Upper lobe of left lung (tissue), 4 donors: ENCODE measurements at regions not wholly inside any gene's neighbourhood (a gene's known extent, or its start where the extent isn't known, plus 50 kb on each side); places are given as distances from the start of the nearest gene placed in this dataset.

Source experiments
- CTCF ChIP-seq, 6 experiments: fragments of 450-650 bp in 4 of 6; fragments of 200-600 bp in 2 of 6; sonication (generic) in 2 of 6; IDR thresholded peaks; one replicate each; pipeline ENCODE4 v1.5.1; 2016 to 2019; ENCODE audit warnings: antibody characterized with exemption in 6 of 6
- EP300 ChIP-seq, 4 donors: sonication (generic); formaldehyde crosslinking; IDR thresholded peaks; one replicate each; pipeline ENCODE4 v1.5.1; 2017; ENCODE audit warnings: antibody characterized with exemption in 4 of 4, control low read depth in 2 of 4

DNA sequence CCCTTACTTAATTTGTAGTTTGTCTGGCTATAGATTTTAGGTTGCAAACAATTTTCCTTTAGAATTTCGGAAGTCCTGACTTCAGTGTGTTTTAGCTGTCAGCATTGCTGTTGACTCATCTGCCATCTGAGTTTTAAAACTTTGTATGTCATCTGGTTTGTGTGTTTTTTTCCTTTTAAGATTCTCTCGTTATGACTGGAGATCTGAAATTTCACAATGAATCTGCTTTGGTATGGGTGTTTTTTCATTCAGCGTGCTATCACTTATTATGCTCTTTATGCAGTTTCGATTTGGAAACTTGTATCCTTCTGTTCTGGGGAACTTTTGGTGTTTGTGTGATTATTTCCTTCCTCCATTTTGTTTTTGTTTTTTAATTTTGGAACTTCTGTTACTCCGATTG lies 53.7 kb upstream of the ZNF280D start:
- no peak for TF ChIP-seq CTCF (IDR thresholded peaks at IDR 0.05)
- no peak for TF ChIP-seq EP300 (IDR thresholded peaks at IDR 0.05)
